ENCODE measurements at regions not wholly inside any gene's neighbourhood (a gene's known extent, or its start where the extent isn't known, plus 50 kb on each side); places are given as distances from the start of the nearest gene placed in this dataset.
"Not testable (repeated sequence)": the region's sequence is repeated elsewhere in the genome, so short reads cannot be mapped to it uniquely, and the experiment has no call there.

- no peak for DNase-seq (ENCODE audit: low spot score)
Observed at GRCh38 chr1:90296327-90296726, 301.4 kb downstream of the ZNF326 start.

- DNase-seq (ENCODE audit: low spot score) = no peak
Observed at GRCh38 chr1:90295534-90295933, 300.6 kb downstream of the ZNF326 start.

GRCh38 chr1:90291431-90292216, 296.7 kb downstream of the ZNF326 start:
- DNase-seq (ENCODE audit: low spot score) = no peak

GRCh38 chr1:90282811-90283210, 287.9 kb downstream of the ZNF326 start:
- DNase-seq (ENCODE audit: low spot score) = no peak

- not testable (repeated sequence) for DNase-seq (ENCODE audit: low spot score)
Observed at GRCh38 chr1:90281886-90282285, 287.0 kb downstream of the ZNF326 start.

GRCh38 chr1:90277270-90277669, 282.4 kb downstream of the ZNF326 start:
- DNase-seq (ENCODE audit: low spot score) = no peak

- no peak for DNase-seq (ENCODE audit: low spot score)
Observed at GRCh38 chr1:90274376-90274775, 279.5 kb downstream of the ZNF326 start.

- no peak for DNase-seq (ENCODE audit: low spot score)
Observed at GRCh38 chr1:90273241-90273774, 278.4 kb downstream of the ZNF326 start.

- no peak for DNase-seq (ENCODE audit: low spot score)
Observed at GRCh38 chr1:90262791-90263190, 267.9 kb downstream of the ZNF326 start.

GRCh38 chr1:90262286-90262685, 267.4 kb downstream of the ZNF326 start:
- DNase-seq (ENCODE audit: low spot score) = no peak

- no peak for DNase-seq (ENCODE audit: low spot score)
Observed at GRCh38 chr1:90246069-90246468, 251.2 kb downstream of the ZNF326 start.

GRCh38 chr1:90236493-90236892, 241.6 kb downstream of the ZNF326 start:
- DNase-seq (ENCODE audit: low spot score) = no peak

- no peak for DNase-seq (ENCODE audit: low spot score)
Observed at GRCh38 chr1:90223401-90223800, 228.5 kb downstream of the ZNF326 start.

GRCh38 chr1:90220941-90221693, 226.2 kb downstream of the ZNF326 start:
- DNase-seq (ENCODE audit: low spot score) = no peak

- DNase-seq (ENCODE audit: low spot score) = no peak
Observed at GRCh38 chr1:90220496-90220895, 225.6 kb downstream of the ZNF326 start.

- DNase-seq (ENCODE audit: low spot score) = not testable (repeated sequence)
Observed at GRCh38 chr1:90219166-90219871, 224.4 kb downstream of the ZNF326 start.

GRCh38 chr1:90210633-90211491, 216.0 kb downstream of the ZNF326 start:
- no peak for DNase-seq (ENCODE audit: low spot score)

GRCh38 chr1:90208949-90209348, 214.0 kb downstream of the ZNF326 start:
- no peak for DNase-seq (ENCODE audit: low spot score)

- DNase-seq (ENCODE audit: low spot score) = no peak
Observed at GRCh38 chr1:90206260-90206659, 211.3 kb downstream of the ZNF326 start.

- DNase-seq (ENCODE audit: low spot score) = no peak
Observed at GRCh38 chr1:90204780-90205179, 209.9 kb downstream of the ZNF326 start.

- no peak for DNase-seq (ENCODE audit: low spot score)
Observed at GRCh38 chr1:90204023-90204590, 209.2 kb downstream of the ZNF326 start.

All from SK-N-DZ (cell line).